GM21786 (cell line): ENCODE measurements at regions not wholly inside any gene's neighbourhood (a gene's known extent, or its start where the extent isn't known, plus 50 kb on each side); places are given as distances from the start of the nearest gene placed in this dataset.

ENCODE experiments used
- ATAC-seq: cut with Tn5 transposase; IDR thresholded peaks from one replicate; pipeline ENCODE4 v1.9.1; 2021; ENCODE audit not compliant: unreplicated experiment

GRCh38 chr6:139863964-139864363 is 489.5 kb upstream of the CITED2 start:
- ATAC-seq = peak; percentile 60

- no peak for ATAC-seq
These were observed 488.9 kb upstream of the CITED2 start for GRCh38 chr6:139863346-139863745.

DNA sequence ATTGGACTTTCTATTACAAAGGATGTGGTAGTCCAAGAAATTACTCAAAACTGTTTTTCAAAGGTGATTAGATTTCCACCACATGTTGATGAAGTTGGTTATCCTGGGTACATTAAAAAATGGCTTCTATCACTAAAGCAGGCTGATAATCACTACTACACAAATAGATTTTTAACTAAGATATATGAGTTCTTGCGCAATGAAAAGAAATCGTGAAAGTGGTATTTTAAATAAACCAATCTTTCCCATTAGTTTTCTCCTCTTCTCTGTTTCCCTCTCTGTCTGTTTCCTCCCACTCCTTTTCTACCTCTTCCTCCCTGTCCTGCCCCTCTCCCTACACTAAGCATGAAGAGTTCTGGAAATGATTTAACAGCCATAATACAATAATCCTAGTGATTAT is 487.9 kb upstream of the CITED2 start:
- ATAC-seq = no peak

GRCh38 chr6:139860203-139860602 is 485.8 kb upstream of the CITED2 start:
- ATAC-seq = no peak

GRCh38 chr6:139858429-139858828 is 484.0 kb upstream of the CITED2 start:
- no peak for ATAC-seq

- ATAC-seq = no peak
These were observed 482.7 kb upstream of the CITED2 start for GRCh38 chr6:139857143-139857542.

DNA sequence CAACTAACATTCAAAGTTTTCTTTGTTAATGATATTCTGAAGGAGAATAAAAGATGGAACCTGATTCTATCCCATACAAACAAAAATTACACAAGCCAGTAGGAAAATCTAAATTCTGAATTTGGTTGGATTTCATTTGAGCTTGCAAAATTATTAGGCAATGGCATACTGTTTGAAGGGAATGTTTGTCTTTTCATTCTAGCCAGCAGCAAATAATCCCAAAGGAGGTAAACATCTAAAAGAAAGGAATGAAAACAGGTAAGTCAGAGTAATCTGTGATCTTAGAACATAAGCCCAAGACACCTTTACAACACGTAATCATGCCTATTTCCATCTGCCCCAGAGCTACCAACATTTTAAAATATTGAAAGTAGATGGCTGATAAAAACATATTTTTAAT is 482.1 kb upstream of the CITED2 start:
- ATAC-seq = no peak

DNA sequence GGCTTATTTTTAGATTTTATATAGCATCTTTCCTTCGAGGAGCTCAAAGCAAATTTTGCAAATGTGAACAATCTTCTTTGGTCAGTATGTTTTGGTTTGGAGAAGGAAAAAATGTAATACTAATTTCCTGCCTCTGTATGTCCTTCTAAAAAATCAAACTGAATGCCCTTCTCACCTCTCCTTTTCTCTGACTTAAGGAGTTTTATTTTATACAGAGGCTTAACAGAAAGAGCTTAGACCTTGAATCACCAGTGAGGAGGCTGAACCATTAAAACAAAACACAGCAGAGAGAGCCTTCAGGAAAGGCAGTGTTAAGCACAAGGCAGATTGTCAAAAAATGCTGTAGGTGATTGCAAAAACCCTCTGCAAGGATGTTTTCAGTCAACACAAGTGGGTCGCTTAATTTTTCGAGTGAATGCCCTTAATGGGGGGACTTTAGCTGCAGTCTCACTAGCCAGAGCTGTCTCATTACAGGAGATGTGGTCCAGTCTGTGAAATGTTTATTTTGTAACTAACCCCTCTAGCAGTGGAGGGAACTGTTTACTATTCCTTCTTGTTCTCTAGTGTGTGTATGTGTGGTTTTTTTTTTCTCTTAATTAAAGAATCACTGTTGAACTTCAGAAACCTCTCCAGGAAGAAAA is 481.3 kb upstream of the CITED2 start:
- no peak for ATAC-seq

DNA sequence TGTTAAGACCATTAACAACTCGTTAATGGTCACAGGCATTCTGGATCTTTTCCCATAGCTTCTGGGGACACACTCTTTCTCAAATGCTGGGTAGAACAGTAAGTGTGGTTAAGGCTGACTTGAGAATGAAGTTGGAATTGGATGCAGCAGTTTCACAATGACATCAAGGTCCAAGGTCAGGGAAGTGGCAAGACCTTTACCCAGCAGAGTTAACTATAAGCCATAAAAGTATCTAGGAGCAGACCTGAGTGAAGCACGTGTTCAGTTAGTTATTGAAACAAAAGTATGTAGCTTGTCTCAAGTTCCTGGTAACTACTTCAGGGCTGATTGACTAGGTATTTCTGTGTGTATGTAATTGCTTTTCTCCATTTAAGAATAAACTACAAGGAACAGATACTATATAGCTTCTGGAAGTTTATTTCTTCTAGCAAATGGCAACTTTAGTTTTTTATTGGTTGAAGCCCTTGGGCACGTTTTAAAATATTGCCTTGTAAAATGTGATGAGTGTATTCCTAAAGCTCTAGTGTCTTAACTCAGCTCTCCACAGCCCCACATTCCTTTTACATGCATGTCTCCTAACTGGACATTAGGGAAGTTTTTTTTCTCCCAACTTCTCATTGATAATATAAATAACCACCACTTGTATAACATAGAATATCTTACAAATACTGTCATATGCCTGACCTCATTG is 479.0 kb upstream of the CITED2 start:
- no peak for ATAC-seq

DNA sequence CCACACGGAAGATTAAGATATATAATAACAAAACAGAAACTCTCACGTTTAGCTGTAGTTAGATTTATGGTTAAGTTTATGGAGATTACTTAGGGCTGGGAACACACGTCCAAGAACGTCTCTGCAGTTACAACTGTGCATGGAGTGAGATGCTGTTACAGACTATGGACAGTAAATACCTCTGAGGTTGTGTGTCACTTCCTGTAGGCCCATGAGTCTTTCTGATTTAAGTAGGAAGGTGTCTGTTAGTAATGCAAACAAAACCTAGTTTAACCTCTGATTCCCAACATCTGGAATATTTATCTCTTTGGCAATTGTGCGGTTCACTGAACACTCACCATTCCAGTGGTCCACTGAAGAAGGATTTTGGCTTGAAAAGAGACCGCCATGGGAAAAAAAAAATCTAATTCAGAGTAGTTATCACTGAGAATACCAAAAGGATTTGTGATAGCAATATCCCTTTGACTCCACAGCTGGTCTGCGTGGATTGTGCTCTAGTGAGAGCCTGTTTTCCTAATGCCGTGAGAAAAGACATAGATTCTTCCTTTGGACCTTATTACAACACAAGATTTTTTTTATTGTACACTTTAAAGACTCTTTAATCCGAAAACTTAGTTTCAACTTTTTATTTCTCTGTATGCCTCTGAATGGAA is 478.2 kb upstream of the CITED2 start:
- ATAC-seq = no peak

DNA sequence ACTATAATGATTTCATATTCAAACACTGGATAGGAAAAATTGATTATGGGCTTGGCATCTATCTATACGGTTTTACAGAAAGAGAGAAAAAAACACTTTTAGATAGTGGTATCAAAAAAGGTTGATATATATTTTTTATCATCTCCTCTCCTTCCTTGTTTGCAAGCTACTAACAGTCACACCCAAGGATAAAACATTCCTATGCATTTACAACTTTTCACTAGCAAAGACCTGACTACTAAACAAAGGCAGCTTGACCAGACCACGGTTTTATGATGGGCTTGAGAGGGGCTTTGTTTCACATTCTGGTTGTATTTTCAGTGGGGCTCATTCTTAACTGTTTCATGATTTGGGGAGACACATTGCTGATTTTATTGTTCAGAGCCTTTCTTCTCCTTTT is 477.6 kb upstream of the CITED2 start:
- no peak for ATAC-seq

GRCh38 chr6:139851206-139851605 is 476.8 kb upstream of the CITED2 start:
- ATAC-seq = no peak

DNA sequence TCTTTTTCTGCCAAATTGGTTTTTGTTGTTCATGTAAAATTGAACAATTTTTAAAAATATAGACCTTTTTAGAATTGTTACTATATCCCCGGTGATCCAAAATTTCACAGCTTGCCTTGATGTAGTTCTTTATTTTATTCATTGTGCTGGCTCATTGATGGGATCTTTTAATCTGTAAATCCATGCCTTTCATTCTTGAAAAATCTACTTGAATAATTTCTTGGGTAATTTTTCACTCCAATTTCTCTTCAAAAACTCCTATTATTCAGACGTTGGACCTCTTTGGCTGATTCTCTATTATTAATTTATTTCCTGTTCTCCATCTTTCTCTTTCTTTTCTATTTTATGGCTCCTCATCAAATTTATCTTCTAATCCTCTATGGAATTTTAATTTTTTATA is 476.1 kb upstream of the CITED2 start:
- no peak for ATAC-seq

DNA sequence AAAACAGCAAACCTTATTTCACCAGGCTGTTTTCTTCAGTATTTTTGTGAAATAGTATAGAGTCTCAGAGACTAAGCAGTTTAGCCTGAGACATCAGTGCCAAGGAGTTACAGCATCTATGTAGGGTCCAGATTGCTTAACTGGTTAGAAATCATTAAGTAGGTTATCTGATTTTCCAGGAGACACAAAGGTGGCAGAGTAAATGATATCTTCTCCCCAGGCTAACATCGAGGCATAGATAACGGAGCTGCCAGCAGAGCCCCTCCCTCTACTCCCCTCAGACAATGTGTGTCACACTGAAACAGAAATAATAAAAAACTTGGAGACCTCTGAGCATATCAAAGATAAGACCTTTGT is 473.0 kb upstream of the CITED2 start:
- ATAC-seq = no peak

DNA sequence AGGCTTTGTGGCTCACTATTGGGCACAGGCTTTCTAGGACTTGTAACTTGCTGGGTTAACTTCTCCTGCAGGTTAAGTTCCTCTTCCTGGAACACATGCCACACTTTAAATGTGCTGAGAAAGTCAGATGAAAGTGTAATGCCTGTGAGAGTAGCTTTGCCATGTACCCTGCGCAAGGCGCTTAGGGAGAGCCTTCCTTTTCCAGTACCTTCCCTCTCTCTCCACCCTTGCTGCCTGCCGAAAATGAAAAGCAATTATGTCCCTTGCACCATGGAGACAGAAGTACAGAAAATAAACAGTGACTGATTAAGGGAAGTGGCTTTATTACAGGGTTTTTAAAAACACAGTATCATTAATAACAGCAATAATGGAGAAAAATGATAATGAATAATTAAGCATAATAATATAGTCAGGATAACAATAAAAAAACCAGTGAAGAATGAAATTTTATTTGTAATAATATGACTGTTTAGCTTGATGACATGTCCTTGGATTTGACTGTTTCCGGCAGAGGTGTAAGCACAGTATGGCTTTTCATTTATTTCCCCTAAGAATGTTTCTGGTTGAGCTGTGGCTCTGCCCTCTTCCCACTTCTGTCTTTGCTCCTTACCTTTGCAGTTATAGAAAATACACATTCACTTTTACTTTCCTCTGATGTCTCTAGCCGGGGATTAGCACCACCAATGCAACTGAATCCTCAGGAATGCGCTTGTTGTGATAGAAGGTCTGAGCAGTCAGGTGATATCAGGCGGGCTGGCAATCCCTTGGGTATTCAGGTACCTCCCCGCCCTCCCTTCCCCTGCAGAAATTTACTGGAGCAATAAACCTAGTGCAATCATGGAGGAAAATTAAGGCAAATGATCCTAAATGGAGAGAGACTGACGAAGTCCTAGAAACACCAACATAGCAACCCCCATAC is 472.3 kb upstream of the CITED2 start:
- ATAC-seq = peak; percentile 31

GRCh38 chr6:139844907-139845306 is 470.5 kb upstream of the CITED2 start:
- ATAC-seq = no peak

- peak; percentile 92 for ATAC-seq
These were observed 467.4 kb upstream of the CITED2 start for GRCh38 chr6:139841794-139842215.

DNA sequence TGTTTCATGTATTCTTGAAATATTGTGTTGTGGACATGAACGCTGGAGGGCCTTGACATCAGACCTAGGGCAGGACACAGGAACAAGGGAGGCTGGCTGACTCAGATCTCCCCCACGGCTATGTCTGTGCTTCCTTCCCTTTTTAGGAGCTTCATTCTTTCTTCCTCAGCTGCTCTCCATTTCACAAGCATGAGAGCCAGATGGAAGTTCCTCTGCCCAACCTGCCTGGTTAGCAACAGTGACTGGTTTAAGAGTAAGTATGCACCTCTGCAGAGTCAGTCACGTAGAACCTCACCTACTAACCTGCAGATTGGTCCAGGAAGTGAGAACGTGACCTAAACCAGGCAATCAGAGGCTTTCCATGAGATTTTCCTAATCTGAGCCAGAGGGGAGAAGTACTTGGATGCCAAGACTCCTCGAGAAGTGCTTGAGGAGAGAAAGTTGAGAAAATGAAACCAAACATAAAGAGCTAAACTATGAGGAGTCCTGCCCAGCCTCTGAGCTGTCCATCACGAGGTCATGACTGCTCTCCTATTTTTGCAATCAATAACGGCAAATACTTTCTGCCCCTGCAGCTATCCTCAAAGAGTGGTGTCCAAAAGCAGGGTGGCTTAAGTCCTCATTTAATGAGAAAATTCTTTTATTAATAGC is 465.2 kb upstream of the CITED2 start:
- no peak for ATAC-seq

- ATAC-seq = no peak
These were observed 459.8 kb upstream of the CITED2 start for GRCh38 chr6:139834232-139834631.

GRCh38 chr6:139833592-139833991 is 459.1 kb upstream of the CITED2 start:
- no peak for ATAC-seq
